Stomach (tissue), 4 donors: ENCODE measurements at regions not wholly inside any gene's neighbourhood (a gene's known extent, or its start where the extent isn't known, plus 50 kb on each side); places are given as distances from the start of the nearest gene placed in this dataset.

Source experiments
- EP300 ChIP-seq: sonication (generic); formaldehyde crosslinking; IDR thresholded peaks from one replicate; pipeline ENCODE4 v1.6.1; 2017; ENCODE audit warnings: antibody characterized with exemption
- POLR2A ChIP-seq, 4 donors: fragments of 450-650 bp; IDR thresholded peaks; one replicate each; pipeline ENCODE4 v1.6.1; 2016; ENCODE audit warnings: antibody characterized with exemption in 4 of 4, control low read depth in 2 of 4, mild to moderate bottlenecking in 1 of 4, moderate library complexity in 1 of 4
- POLR2AphosphoS5 ChIP-seq, 3 donors: sonication (generic); formaldehyde crosslinking; IDR thresholded peaks; one replicate each; pipeline ENCODE4 v1.6.1; 2016; ENCODE audit warnings: antibody characterized with exemption in 3 of 3
- TF ChIP-seq, protein P1 (sequence below), 7 experiments: fragments of 450-650 bp in 4 of 7; fragments of 200-600 bp in 3 of 7; sonication (generic) in 3 of 7; IDR thresholded peaks; one replicate each; pipeline ENCODE4 v1.5.1; 2016 to 2019; ENCODE audit warnings: antibody characterized with exemption in 7 of 7, control low read depth in 2 of 7, mild to moderate bottlenecking in 1 of 7

GRCh38 chr11:128066399-128066798 lies 521.0 kb downstream of the ETS1 start:
- TF ChIP-seq, protein P1, sequence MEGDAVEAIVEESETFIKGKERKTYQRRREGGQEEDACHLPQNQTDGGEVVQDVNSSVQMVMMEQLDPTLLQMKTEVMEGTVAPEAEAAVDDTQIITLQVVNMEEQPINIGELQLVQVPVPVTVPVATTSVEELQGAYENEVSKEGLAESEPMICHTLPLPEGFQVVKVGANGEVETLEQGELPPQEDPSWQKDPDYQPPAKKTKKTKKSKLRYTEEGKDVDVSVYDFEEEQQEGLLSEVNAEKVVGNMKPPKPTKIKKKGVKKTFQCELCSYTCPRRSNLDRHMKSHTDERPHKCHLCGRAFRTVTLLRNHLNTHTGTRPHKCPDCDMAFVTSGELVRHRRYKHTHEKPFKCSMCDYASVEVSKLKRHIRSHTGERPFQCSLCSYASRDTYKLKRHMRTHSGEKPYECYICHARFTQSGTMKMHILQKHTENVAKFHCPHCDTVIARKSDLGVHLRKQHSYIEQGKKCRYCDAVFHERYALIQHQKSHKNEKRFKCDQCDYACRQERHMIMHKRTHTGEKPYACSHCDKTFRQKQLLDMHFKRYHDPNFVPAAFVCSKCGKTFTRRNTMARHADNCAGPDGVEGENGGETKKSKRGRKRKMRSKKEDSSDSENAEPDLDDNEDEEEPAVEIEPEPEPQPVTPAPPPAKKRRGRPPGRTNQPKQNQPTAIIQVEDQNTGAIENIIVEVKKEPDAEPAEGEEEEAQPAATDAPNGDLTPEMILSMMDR (IDR thresholded peaks at IDR 0.05) = no peak
- TF ChIP-seq POLR2A (IDR thresholded peaks at IDR 0.05) (no peak), POLR2AphosphoS5 (IDR thresholded peaks at IDR 0.05) (no peak), EP300 (no peak)
